Adrenal gland (tissue), 9 donors: ENCODE measurements at regions not wholly inside any gene's neighbourhood (a gene's known extent, or its start where the extent isn't known, plus 50 kb on each side); places are given as distances from the start of the nearest gene placed in this dataset.
"Not testable (repeated sequence)": the region's sequence is repeated elsewhere in the genome, so short reads cannot be mapped to it uniquely, and the experiment has no call there.

Experiments used
- DNase-seq, 7 donors: peaks; one replicate each; pipeline ENCODE4 v3.0.0-alpha.2; 2019 to 2020
- H3K27ac ChIP-seq, 5 donors: fragments of 200-600 bp; sonication (generic) in 4 of 5; 1 replicate in 3 of 5; 2 replicates in 2 of 5; pipeline versions ENCODE4 v1.5.1 to v1.8.0; 2016 to 2020; ENCODE audit warnings: mild to moderate bottlenecking in 1 of 5
- H3K27me3 ChIP-seq: fragments of 200-600 bp; 2 replicates; pipeline ENCODE4 v1.8.0; 2021
- H3K36me3 ChIP-seq, 2 donors: fragments of 200-600 bp; replicated peaks in 1 of 2; 1 replicate in 1 of 2; 2 replicates in 1 of 2; pipeline versions ENCODE4 v1.5.1 to v1.8.0; 2018 to 2022
- H3K4me1 ChIP-seq, 2 donors: fragments of 200-600 bp; replicated peaks in 1 of 2; 1 replicate in 1 of 2; 2 replicates in 1 of 2; pipeline versions ENCODE4 v1.5.1 to v1.8.0; 2018 to 2021
- H3K4me3 ChIP-seq, 4 donors: fragments of 200-600 bp; sonication (generic) in 3 of 4; one replicate each; pipeline ENCODE4 v1.5.1; 2016 to 2018
- H3K9me3 ChIP-seq, 3 donors: fragments of 200-600 bp; sonication (generic) in 1 of 3; replicated peaks in 1 of 3; 1 replicate in 2 of 3; 2 replicates in 1 of 3; pipeline versions ENCODE4 v1.5.1 to v1.8.0; 2016 to 2021
- CTCF ChIP-seq, 6 experiments: fragments of 450-650 bp in 4 of 6; fragments of 200-600 bp in 2 of 6; sonication (generic) in 1 of 6; IDR thresholded peaks; 1 replicate in 5 of 6; 2 replicates in 1 of 6; pipeline versions ENCODE4 v1.5.1 to v1.8.0; 2016 to 2021; ENCODE audit warnings: antibody characterized with exemption in 6 of 6, mild to moderate bottlenecking in 2 of 6, moderate library complexity in 1 of 6
- POLR2A ChIP-seq, 2 donors: fragments of 450-650 bp; IDR thresholded peaks; one replicate each; pipeline ENCODE4 v1.6.1; 2017; ENCODE audit warnings: antibody characterized with exemption in 2 of 2, mild to moderate bottlenecking in 2 of 2, moderate library complexity in 1 of 2
- WGBS, 4 donors: extraction: QIAGEN DNeasy Blood & Tissue Kit in 2 of 4; methylation state at CpG; one replicate each; pipeline versions ENCODE4 v1.1.5 to v1.1.7; 2013 to 2017; 5-methylcytosine and 5-hydroxymethylcytosine counted together
- intact Hi-C, 2 donors: fragments of 100-400 bp; cut with DNase I; formaldehyde crosslinking; loops; one replicate each; pipeline versions ENCODE4 v1.14.1 to v1.15.0; 2022 to 2023
- donor health status: healthy with polysubstance abuse.
- donor health status: Bipolar disorder and iron deficiency.
- donor health status: DM: yes; HTN: yes; CAD: no.
- donor health status: DM: no; HTN: no; CAD: no.
- donor health status: DM: no; HTN: no; CAD: no.

- H3K4me3 ChIP-seq = no peak overlapping the region
- H3K9me3 ChIP-seq = no peaks in the 10 kb centered on the region
- TF ChIP-seq POLR2A (IDR thresholded peaks at IDR 0.05) = no peak
- TF ChIP-seq CTCF (IDR thresholded peaks at IDR 0.05) = no peak
- no peaks in the 10 kb centered on the region for H3K4me1 ChIP-seq
- H3K27me3 ChIP-seq = no peaks in the 10 kb centered on the region
- DNase-seq = no peak
- intact Hi-C loops = no loop called here
- H3K36me3 ChIP-seq = no peaks in the 10 kb centered on the region
- H3K27ac ChIP-seq = no peak overlapping the region
- WGBS, 4 donors = 83 to 100% (median 88%) methylated on average over 1 of the region's 1 CpG
Observed at GRCh38 chr14:39664646-39665045, 232.4 kb upstream of the FBXO33 start.

- 64 to 83% (median 76%) methylated on average over 1 of the region's 1 CpG for WGBS, 4 donors
- H3K4me1 ChIP-seq = no peaks in the 10 kb centered on the region
- no peak for DNase-seq
- no peak overlapping the region for H3K27ac ChIP-seq
- no peak overlapping the region for H3K4me3 ChIP-seq
- no peaks in the 10 kb centered on the region for H3K27me3 ChIP-seq
- H3K36me3 ChIP-seq = no peaks in the 10 kb centered on the region
- TF ChIP-seq CTCF (IDR thresholded peaks at IDR 0.05) = no peak
- intact Hi-C loops = no loop called here
- no peaks in the 10 kb centered on the region for H3K9me3 ChIP-seq
Observed at GRCh38 chr14:39641224-39641623, 209.0 kb upstream of the FBXO33 start.

- H3K27me3 ChIP-seq, H3K27ac ChIP-seq, intact Hi-C loops, H3K9me3 ChIP-seq, H3K4me1 ChIP-seq, DNase-seq, H3K4me3 ChIP-seq, H3K36me3 ChIP-seq: not testable (repeated sequence)
- WGBS, 4 donors = 72 to 80% (median 75%) methylated on average over 12 of the region's 12 CpGs
Observed at GRCh38 chr14:39639009-39639408, 206.8 kb upstream of the FBXO33 start.

GRCh38 chr14:39628087-39628486 is 195.9 kb upstream of the FBXO33 start:
- Histone ChIP-seq H3K27me3 (no peaks in the 10 kb centered on the region), H3K36me3 (no peaks in the 10 kb centered on the region), H3K27ac (no peak overlapping the region), H3K9me3 (no peaks in the 10 kb centered on the region), H3K4me1 (no peaks in the 10 kb centered on the region), H3K4me3 (no peak overlapping the region)
- 36 to 68% (median 62%) methylated on average over 3 of the region's 3 CpGs for WGBS, 4 donors
- intact Hi-C loops = no loop called here
- no peak for DNase-seq
- TF ChIP-seq CTCF (IDR thresholded peaks at IDR 0.05) = no peak
- TF ChIP-seq POLR2A (IDR thresholded peaks at IDR 0.05) = no peak

GRCh38 chr14:39626589-39627576 is 194.7 kb upstream of the FBXO33 start:
- no peak for DNase-seq
- Histone ChIP-seq H3K4me3 (no peak overlapping the region), H3K27ac (no peak overlapping the region), H3K27me3 (no peaks in the 10 kb centered on the region), H3K36me3 (no peaks in the 10 kb centered on the region), H3K9me3 (no peaks in the 10 kb centered on the region), H3K4me1 (no peaks in the 10 kb centered on the region)
- TF ChIP-seq CTCF (IDR thresholded peaks at IDR 0.05) (no peak), POLR2A (IDR thresholded peaks at IDR 0.05) (no peak)
- 81 to 87% (median 86%) methylated on average over 13 to 17 of the region's 17 CpGs for WGBS, 4 donors
- intact Hi-C loops = no loop called here
